NCI-H82 treated with DMSO at 0.1 percent for 48 hours (cell line): ENCODE measurements at regions not wholly inside any gene's neighbourhood (a gene's known extent, or its start where the extent isn't known, plus 50 kb on each side); places are given as distances from the start of the nearest gene placed in this dataset.

ENCODE experiments used
- DNase-seq: peaks from one replicate; lab custom pipeline; 2025; ENCODE audit not compliant: unreplicated experiment; lab: John Stamatoyannopoulos, UW

DNA sequence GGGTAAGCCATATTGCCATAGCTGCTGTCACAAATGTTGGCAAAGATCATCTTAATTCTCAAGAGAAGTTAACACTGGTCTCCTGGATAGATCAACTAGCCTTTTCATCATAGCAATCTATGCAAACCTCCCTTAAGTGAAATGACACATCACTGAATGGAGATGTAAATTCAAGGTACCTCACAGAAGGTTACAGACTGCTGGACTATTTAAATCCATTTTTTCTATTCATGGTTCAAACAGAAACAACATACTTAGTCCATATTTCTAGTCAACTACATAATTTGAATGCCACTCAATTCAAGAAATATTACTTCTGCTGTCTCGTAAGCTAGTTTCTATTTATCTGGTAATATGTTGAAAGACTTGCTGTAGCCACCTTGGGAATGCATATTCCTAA lies 748.3 kb downstream of the C12orf50 start:
- DNase-seq = no peak

DNA sequence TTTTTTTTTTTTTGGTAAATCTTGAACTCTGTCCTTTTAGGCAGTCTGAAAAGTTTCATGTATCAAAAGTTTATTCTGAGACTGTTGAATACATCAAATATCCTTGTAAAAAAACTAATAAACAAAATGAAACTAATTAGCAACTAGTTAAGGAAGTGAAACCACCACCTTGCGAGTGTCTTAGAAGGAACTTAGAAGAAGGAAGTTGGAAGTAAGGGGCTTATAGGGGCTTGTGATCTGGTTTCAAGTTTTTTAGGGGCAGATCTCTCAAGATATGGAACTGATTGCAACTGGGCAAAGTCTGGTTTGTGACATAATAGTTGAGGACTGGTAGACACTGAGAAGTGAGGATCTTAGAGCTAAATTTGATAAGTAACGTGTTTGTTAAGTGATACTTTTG lies 748.8 kb downstream of the C12orf50 start:
- DNase-seq = no peak

DNA sequence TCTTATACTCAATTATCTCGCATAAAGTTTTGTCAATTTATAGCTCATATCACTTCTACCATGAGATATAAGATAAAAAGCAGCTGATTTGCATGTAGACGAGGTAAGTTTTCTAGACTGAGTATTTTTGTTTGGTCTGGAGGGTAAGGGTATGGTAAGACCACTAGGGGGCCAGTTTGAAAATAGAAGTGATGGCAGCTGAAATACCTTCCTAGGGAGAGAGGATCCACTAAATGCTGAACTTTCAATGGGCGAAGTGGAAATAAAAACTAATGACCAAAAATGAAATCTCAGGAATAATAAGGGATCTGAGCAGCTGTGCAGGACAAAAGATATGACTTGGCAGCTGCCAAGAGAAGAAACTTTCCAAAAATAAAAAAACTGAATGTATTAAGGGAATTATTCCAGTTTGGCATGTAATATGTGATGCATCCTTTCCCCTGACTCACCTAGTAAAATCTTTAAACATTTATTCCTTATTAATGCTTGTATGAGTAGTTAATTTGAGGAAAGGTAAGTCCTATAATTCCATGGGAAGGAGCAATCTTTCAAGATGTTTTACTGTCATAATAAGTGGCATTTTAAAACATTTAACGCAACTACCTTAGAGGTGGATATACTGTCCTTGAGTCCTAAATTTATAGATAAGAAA lies 754.5 kb downstream of the C12orf50 start:
- DNase-seq = no peak

DNA sequence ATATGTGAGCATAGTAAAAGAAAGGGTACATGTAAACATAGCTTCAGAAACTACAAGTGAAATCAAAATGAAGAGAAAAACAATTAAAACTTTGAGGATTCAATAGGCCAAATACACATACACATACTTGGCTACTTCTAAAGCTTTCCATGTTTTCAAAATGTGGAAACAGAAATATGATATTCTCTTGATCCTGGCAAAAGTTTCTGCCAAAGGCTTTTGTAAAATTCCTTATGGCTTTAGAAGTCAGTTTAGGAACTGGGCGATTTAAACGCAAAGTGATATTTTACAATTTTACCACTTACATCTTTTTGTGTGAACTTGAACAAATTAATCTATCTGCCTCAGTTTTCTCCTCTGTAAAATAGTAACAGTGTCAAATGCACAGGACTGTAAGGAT lies 756.4 kb downstream of the C12orf50 start:
- no peak for DNase-seq

DNA sequence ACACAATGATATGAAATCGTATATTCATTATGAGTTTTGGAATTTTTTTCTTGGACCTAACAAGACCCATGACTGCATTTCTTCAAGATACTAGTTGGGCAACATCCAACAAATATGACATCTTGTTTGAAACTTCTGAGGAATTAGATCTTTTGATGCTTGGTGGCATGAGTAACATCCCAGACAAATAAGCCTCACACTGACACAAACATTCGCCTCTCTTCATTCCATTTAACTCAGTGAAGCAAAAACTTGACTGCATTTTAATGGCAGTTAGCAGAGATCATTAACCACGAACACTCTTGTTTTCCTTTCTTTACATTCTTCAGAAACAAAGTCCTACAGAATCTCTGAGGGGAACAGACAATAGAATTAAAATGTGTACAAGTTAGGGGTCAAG lies 758.3 kb downstream of the C12orf50 start:
- DNase-seq = no peak

DNA sequence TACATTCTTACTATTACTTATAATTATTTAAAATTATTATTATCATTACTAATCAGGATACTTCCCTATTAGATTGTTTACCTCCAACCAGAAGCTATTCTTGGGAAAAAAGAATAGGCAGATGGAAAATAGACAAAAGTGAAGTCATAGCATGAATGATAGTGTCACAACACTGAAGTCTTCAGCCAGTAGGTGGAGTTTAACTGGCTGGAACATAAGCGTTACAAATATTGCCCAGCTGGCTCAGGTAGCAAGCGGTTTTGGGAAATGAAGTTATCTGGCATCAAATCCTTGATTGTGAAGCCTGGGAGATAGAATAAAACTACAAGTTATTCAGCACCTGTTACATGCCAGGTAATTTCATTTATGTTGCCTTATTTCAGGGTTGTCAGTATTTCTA lies 762.9 kb downstream of the C12orf50 start:
- DNase-seq = no peak

DNA sequence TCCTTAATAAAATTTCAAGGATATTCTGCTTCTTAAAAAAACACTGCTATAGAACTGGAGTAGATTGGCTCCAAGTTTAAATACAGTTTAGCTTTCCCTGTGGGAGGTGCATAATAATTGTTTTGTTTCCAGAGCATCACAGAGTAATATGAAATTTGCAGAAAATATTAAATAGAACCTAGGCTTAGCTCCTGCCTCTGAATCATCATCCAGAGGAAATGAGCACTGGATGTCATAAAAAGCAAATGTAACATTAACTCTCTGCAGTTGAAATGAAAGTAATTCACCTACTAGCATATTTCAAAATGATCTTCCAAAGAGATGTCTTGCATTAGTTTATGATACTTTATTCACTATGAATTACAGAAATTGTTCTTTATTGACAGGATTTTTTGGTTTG lies 769.8 kb downstream of the C12orf50 start:
- no peak for DNase-seq

DNA sequence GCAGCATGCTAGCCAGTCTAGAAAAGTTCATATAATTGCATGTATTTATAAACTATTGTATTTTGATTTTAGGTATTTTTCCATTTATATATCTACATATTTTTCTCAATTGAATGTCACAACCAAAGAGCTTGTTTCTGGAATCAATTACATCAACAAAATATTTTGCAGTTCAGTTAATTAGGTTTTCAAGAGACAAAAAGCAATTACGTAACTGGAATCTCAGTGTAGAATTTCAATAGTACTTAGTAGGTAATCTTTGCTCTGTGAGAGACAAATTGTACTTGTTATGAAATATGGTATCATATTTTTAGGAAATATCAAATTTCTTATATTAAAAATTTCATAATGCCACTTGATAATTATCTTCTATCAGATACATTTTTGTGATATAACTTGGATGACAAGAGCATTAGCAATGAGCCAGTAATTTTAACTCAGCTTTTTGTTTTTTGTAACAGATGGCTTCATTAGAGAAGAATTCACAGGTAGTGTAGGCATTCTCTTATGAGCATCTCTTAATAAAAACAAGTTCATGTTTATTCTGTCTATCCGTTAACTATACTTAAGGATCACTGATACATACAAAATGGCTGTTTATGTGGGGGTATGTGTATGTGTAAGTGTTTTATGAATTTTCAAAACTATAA lies 774.7 kb downstream of the C12orf50 start:
- no peak for DNase-seq

DNA sequence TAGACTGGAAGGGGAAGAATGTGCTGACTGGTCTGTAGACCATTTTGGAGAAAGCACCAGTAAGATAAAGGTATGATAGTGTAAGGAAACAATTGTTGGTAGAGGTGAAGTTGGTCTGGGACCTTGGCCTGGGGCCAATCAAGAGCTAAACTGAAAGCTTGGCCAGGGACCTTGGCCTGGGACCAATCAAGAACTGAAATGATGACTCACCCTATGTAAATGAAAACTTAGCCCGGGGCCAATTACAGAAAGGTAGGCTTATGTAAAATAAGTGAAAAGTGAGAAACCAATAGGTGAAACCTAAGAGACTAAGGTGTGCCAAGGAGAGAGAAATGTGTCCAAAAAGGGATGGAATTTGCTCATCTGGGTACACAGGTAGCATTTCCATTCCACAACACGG lies 776.0 kb downstream of the C12orf50 start:
- DNase-seq = no peak

DNA sequence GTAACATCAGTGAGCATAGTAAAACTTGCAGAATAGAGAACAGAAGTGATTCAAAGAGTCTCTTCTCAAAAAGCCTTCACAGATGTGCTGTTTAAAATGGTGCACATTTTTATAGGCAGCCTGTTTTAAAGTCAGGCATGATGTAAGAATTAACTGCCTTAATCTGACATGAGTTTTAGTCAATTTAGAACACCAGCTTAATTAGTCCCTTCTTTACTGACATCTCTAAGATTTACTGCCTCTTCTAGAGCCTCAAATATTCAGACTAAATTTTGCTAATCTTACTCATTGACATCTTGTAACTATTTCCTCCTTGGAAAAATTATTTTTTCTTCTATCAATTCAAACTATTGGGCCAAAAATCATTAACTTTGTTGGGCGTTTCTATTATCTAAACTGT lies 782.5 kb downstream of the C12orf50 start:
- DNase-seq = no peak

DNA sequence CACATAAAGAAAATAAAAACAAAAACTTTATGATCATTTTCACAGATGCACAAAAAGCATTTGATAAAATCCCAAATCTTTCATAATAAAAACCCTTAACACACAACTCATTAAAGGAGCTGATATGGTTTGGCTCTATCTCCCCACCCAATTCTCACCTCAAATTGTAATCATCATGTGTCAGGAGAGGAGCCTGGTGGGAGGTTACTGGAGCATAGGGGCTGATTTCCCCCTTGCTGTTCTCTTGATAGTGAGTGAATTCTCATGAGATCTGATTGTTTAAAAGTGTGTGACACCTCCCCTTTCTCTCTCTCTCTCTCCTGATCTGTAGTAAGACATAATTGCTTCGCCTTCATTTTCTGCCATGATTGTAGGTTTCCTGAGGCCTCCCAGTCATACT lies 790.7 kb downstream of the C12orf50 start:
- no peak for DNase-seq

DNA sequence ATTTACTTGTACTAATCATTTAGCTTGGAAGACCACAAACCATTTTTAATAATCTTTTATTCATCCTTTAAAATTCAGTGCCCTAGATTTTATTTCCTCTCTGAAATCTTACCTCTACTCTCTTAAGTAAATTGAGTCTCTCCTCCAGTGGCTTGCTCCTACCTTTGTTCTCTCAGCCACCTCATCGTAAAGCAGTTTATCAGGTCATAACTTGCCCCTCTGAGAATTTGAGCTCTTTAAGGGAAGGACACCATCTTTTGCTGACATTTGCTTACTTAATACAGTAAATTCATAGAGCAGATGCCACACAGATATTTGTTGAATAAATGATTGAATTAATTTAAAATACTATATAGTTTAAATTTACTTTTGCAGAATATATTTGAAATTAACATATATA lies 794.3 kb downstream of the C12orf50 start:
- no peak for DNase-seq

DNA sequence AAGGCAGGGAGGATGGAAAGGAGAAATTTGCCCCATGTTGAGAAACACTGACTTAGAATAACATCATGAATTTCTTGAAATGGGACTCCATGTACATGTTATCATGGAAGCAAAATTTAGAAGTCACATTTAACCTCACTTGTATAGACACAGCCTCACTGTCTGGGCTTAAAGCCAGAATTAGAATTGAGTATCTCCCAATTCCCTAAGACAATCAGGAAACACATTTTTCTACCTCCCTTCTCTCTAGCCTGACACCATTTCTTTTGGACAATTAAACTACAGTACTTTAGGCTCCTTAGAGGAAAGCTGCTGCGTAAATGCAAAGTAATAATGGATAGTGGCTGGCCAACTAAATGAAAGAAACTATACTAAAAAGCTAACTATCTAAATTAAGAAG lies 795.5 kb downstream of the C12orf50 start:
- DNase-seq = no peak

DNA sequence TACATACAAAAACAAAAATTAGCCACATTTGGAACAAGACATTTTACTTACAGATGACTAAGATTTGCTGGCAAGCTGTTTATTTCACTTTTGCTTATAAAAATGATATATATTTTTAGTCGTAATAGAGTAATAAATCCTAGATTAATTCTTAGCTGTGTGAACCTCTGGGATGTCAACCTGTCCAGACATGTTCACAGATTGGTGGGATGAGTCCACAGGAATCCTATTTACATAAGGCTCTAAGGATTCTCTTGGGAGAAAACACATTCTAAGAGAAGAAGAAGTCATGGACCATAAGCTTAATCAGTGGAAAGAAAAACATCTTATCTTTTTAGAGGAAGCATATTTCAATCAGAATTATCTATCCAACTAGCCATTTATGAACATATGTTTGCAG lies 797.4 kb downstream of the C12orf50 start:
- DNase-seq = no peak

DNA sequence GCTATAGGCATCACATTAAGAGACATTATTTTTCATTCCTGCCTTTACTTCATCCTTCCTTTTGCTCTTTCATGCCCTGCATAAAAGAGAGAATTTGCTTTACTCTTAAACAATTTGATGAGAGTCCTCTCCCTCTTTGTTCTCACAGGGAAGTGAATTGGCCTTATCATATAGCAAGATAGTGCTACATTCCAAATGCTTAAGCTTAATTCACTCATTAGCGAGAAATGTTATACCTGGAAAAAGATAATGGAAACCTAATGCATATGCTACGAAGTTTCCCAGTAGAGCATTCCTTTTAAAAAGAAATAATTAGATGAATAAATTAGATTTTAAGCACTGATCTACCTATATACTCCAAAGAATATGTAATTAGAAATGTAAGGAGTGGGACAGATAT lies 798.8 kb downstream of the C12orf50 start:
- DNase-seq = no peak

DNA sequence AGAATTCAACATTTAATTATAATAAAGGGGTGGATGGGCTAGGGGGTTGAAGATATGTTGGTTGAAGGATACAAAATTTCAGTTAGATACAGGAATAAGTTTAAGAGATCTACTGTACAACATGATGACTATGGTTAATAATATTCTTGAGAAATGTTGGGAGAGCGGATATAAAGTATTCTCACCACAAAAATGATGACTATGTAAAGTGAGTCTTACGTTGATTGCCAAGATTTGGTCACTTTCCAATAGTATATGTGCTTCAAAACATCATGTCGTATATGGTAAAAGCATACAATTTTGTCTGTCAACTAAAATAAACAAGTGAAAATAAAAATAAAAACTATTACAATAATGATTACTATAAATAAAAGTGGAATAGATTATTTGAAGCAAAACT lies 802.0 kb downstream of the C12orf50 start:
- DNase-seq = no peak

DNA sequence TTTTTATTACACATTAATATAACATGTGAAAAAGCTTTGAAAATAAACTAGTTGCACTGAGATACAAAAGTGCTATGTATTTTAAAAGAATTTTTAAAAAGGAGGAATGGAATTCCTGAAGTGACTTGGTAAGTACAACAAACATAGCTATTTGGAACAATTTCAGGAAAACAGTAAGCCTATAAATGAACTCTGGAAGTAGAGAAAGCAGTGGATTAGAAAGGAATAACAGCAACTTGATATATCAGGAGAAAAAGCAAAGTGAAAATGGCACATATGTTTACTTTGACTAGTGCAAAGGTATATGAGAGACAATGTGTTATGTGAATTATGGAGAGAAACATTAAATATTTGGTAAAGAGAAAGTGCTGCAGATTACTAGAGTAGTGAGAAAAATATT lies 811.7 kb downstream of the C12orf50 start:
- no peak for DNase-seq

DNA sequence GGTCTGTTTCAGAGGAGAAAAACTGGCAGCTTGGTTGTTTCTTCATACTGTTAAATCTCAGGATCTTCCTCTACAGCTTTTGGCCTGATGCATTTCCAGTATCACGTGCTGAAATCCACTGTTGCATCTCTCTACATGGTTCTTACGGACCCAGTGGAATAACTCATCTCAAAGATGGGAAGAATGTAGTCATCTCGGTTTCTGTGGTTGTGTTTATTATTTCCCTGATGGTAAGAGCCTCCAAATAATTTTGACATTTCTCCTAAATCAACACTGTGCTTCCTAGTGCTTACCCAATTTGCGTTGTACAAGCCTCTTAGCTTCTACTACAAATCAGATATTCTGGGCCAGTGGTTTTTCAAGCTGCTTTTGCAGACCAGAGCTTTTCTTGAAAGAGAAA lies 812.8 kb downstream of the C12orf50 start:
- DNase-seq = no peak

DNA sequence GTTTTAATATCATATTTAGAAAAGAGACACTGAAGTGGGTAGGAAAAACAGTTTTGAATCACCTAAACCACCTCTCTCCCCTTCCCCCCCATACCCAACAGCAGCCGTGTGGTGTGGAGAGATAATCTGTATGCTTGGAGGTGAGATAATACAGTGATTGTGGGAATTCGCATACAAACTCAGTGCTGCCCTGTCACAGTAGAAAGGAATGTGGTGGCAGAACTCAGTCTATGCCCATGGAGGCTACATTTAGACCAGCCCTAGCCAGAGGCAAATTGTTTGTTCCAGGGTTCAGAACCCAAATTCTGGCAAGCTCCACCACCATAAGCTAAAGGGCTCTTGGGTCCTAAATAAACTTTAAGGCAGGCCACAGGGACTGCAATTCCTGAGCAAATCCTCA lies 827.0 kb downstream of the C12orf50 start:
- no peak for DNase-seq

DNA sequence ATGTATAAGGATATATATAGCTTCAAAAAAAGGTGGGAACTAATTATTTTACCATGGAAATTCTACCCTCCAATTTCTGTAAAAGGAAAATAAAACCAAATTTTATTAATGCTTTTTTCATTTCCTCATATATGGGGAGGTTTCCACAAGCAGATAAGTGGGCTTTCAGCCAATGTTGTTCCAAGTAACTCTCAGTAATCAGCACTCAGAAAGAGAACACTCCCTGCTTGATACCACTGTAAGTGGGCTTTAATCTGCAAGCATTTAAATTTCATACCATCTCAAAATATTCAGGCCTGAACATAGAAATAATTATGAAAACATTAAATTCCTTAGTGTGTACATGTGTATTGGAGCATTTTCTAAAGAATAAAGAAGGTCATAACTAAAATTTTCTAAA lies 827.6 kb downstream of the C12orf50 start:
- no peak for DNase-seq

DNA sequence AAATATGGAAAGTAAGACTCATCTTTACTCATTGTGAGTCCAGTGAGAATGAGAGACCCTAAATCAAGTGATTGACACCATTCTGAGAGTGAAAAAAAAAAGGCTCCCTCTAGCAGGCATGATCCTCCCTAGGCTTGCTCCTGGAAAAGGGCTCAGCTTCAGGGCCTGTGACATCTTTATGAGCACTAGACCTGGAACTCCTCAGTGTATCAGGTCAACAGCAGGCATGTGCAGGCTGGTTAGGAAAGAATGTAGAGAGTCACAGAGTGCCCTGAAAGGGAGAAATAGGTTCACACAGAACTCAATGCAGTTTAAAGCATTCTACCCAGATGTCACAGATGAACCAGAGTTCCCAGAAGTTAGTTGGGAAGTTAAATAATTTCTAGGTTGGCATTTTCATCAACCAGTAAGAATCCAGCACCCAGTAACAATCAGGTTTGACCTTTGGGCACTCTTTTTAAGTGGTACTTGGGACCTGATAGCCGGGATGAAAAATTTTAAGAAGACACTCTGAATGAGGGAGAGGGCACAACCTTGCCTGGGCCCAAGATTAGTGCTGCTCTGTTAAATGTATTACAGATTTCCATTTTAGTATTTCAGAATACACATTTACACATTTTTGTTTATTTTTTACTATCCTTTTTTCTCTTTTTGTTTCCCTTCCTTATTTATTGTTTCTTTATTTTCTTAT lies 828.8 kb downstream of the C12orf50 start:
- no peak for DNase-seq

DNA sequence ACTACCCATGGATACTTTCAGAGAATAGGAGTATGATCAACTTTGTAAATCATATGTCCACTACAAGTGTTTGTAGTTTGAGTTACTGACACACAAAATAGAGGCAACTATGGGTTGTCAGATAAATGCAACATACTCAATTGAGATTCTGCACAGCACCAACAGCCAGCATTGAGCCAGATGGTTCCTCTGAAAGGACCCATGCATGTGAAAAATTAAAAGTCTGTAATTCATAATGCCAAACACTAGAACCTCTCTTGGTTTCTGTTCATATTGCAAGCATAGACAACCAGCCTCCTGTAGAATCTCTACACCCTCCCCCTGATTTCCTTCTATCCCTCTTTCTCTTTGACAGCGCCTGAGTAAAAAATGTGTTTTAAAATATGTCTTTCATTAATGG lies 831.0 kb downstream of the C12orf50 start:
- DNase-seq = no peak

DNA sequence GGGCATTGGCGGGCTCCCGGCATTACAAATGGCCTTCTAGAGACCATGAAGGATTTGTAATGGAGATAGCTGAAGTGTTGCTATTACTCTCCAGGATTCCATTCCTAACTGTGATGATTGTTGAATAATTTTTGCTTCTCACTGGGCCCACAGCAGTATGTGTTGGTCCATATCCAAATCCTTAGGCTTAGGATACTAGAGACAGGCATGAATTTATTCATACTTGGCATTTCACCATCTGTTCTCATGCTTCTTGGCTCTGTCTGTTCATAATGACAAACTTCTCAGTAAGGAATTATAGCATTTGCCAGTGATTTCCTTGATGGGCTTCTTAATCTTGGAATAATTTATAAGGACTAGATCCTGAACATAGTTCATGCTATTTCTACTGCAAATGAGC lies 832.9 kb downstream of the C12orf50 start:
- no peak for DNase-seq
